ENCODE measurements at regions not wholly inside any gene's neighbourhood (a gene's known extent, or its start where the extent isn't known, plus 50 kb on each side); places are given as distances from the start of the nearest gene placed in this dataset.

- Mint-ChIP-seq H3K9me3 (peaks cover 2% of the 10 kb centered on the region), H3K27ac (no peak overlapping the region), H3K4me1 (no peaks in the 10 kb centered on the region), H3K27me3 (ENCODE audit: insufficient read depth) (no peaks in the 10 kb centered on the region), H3K4me3 (no peak overlapping the region), H3K36me3 (ENCODE audit: low read depth) (no peaks in the 10 kb centered on the region)
- H3K27ac ChIP-seq (ENCODE audit: low read depth, low read length) = no peak overlapping the region
- WGBS, 2 experiments (ENCODE audit: insufficient coverage in 1 of 2, insufficient read length in 1 of 2) = 87 to 89% methylated on average over 4 to 7 of the region's 7 CpGs
- no peaks in the 10 kb centered on the region for H3K36me3 ChIP-seq (ENCODE audit: control insufficient read depth, insufficient read depth, low read length)
- DNase-seq = no peak
- H3K27me3 ChIP-seq (ENCODE audit: control insufficient read depth, insufficient read depth, low read length, poor library complexity, severe bottlenecking) = no peaks in the 10 kb centered on the region
- no peak overlapping the region for H3K4me3 ChIP-seq (ENCODE audit: low read length)
- TF ChIP-seq CTCF (conservative IDR thresholded peaks at IDR 0.05) = no peak
- no peak overlapping the region for H3K9ac ChIP-seq (ENCODE audit: extremely low read depth, low read length, poor library complexity, severe bottlenecking)
- no peaks in the 10 kb centered on the region for H3K9me3 ChIP-seq (ENCODE audit: control insufficient read depth, low read length)
- no peaks in the 10 kb centered on the region for H3K4me1 ChIP-seq (ENCODE audit: control insufficient read depth, insufficient read depth, low read length)
Observed at GRCh38 chr15:81575436-81576123, 201.6 kb upstream of the TMC3 start.

GRCh38 chr15:81573098-81573746, 199.2 kb upstream of the TMC3 start:
- Mint-ChIP-seq H3K4me1 (no peaks in the 10 kb centered on the region), H3K27me3 (ENCODE audit: insufficient read depth) (peaks cover 1% of the 10 kb centered on the region), H3K36me3 (ENCODE audit: low read depth) (no peaks in the 10 kb centered on the region), H3K27ac (no peak overlapping the region), H3K4me3 (no peak overlapping the region), H3K9me3 (no peaks in the 10 kb centered on the region)
- no peak overlapping the region for H3K9ac ChIP-seq (ENCODE audit: extremely low read depth, low read length, poor library complexity, severe bottlenecking)
- DNase-seq = peak; percentile 54
- no peak overlapping the region for H3K27ac ChIP-seq (ENCODE audit: low read depth, low read length)
- no peak for TF ChIP-seq CTCF (conservative IDR thresholded peaks at IDR 0.05)
- H3K4me1 ChIP-seq (ENCODE audit: control insufficient read depth, insufficient read depth, low read length) = no peaks in the 10 kb centered on the region
- no peaks in the 10 kb centered on the region for H3K27me3 ChIP-seq (ENCODE audit: control insufficient read depth, insufficient read depth, low read length, poor library complexity, severe bottlenecking)
- no peaks in the 10 kb centered on the region for H3K36me3 ChIP-seq (ENCODE audit: control insufficient read depth, insufficient read depth, low read length)
- WGBS, 2 experiments (ENCODE audit: insufficient coverage in 1 of 2, insufficient read length in 1 of 2) = 76 to 92% methylated on average over 7 to 9 of the region's 9 CpGs
- no peak overlapping the region for H3K4me3 ChIP-seq (ENCODE audit: low read length)
- no peaks in the 10 kb centered on the region for H3K9me3 ChIP-seq (ENCODE audit: control insufficient read depth, low read length)

- Histone ChIP-seq H3K9ac (ENCODE audit: extremely low read depth, low read length, poor library complexity, severe bottlenecking) (no peak overlapping the region), H3K27me3 (ENCODE audit: control insufficient read depth, insufficient read depth, low read length, poor library complexity, severe bottlenecking) (no peaks in the 10 kb centered on the region), H3K4me1 (ENCODE audit: control insufficient read depth, insufficient read depth, low read length) (no peaks in the 10 kb centered on the region), H3K36me3 (ENCODE audit: control insufficient read depth, insufficient read depth, low read length) (no peaks in the 10 kb centered on the region), H3K27ac (ENCODE audit: low read depth, low read length) (no peak overlapping the region), H3K9me3 (ENCODE audit: control insufficient read depth, low read length) (no peaks in the 10 kb centered on the region), H3K4me3 (ENCODE audit: low read length) (no peak overlapping the region)
- TF ChIP-seq CTCF (conservative IDR thresholded peaks at IDR 0.05) = no peak
- Mint-ChIP-seq H3K27me3 (ENCODE audit: insufficient read depth) (peaks cover 1% of the 10 kb centered on the region), H3K27ac (no peak overlapping the region), H3K4me3 (no peak overlapping the region), H3K9me3 (no peaks in the 10 kb centered on the region), H3K4me1 (no peaks in the 10 kb centered on the region), H3K36me3 (ENCODE audit: low read depth) (no peaks in the 10 kb centered on the region)
- no peak for DNase-seq
Observed at GRCh38 chr15:81572190-81572589, 198.2 kb upstream of the TMC3 start.

Measured in endodermal cell (in vitro differentiated cells).